Neural progenitor cell (in vitro differentiated cells): ENCODE measurements at regions not wholly inside any gene's neighbourhood (a gene's known extent, or its start where the extent isn't known, plus 50 kb on each side); places are given as distances from the start of the nearest gene placed in this dataset.

ENCODE experiments used
- CTCF ChIP-seq: fragments of 200-600 bp; sonication (generic); IDR thresholded peaks from 2 replicates; pipeline ENCODE4 v1.5.1; 2017; ENCODE audit warnings: antibody characterized with exemption, mild to moderate bottlenecking
- EZH2 ChIP-seq: fragments of 200-600 bp; sonication (generic); IDR thresholded peaks from 2 replicates; pipeline ENCODE4 v1.6.1; 2017; ENCODE audit warnings: antibody characterized with exemption, mild to moderate bottlenecking, moderate library complexity
- EZH2phosphoT487 ChIP-seq: fragments of 200-600 bp; sonication (generic); IDR thresholded peaks from 2 replicates; pipeline ENCODE4 v1.6.1; 2017; ENCODE audit warnings: antibody characterized with exemption

DNA sequence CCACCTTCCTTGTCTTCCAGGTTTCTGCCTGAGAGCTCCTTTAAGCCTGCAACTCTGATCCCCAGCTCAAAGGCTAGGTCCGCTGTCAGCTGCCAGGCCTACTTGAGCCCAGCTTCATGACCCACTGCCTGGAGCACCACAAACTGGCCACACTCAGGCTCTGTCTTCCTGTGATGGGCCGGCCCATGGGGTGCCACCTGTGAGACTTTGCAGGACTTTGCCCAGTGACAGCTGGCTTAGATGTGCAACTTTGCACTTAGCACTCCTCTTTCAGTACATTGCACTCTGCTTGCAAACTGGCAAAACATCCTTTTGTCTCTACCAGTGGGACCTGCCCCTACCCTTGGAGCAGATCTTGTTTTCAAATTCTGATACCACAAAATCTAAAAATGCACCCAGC, 311.5 kb upstream of the PDE4D start:
- TF ChIP-seq CTCF (no peak), EZH2phosphoT487 (no peak), EZH2 (no peak)
